CD1c-positive myeloid dendritic cell (primary cell): ENCODE measurements at regions not wholly inside any gene's neighbourhood (a gene's known extent, or its start where the extent isn't known, plus 50 kb on each side); places are given as distances from the start of the nearest gene placed in this dataset.
"Not testable (repeated sequence)": the region's sequence is repeated elsewhere in the genome, so short reads cannot be mapped to it uniquely, and the experiment has no call there.

Experiments
- DNase-seq: peaks from one replicate; pipeline ENCODE4 v3.0.0-alpha.2; 2016; ENCODE audit errors: extremely low spot score

GRCh38 chr15:24733659-24734058, 58.1 kb downstream of the NPAP1 start:
- DNase-seq = no peak

- DNase-seq = no peak
Observed at GRCh38 chr15:24734396-24734795, 58.8 kb downstream of the NPAP1 start.

DNA sequence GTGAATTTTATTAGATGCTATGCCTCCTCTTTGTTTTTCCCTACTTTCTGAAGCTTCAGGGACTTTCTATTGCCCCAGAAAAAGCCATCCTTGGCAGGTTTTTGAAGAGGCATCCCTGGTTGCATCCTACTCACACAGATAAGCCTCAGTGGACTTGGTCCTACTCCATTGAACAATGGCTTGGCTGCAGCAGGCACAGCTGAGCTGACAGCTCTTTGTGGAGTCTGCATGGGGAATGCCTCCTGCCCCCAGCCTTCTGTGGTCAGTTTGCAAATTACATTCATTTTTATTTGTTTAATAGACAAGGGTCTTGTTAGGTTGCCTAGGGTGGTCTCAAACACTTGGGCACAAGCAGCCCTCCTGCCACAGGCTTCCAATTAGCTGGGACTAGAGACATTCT, 69.7 kb downstream of the NPAP1 start:
- DNase-seq = no peak

DNA sequence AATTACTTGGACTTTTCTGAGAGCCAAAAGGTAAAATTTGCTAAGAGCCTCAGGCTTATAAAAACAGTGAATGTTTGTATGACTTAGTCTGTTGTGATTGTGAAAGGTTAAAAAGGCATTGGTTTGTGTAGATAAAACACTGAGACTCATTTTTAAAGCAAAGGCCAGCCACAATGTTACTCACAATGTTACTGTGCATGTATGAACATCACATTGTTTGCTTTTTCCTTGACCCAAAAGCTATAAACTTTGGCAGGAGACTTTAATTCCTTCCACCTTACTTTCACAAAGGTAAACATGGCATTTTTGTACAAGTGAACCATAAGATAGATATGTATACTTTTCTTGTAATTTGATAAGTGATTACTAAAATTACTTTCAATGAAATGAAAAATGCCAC, 70.5 kb downstream of the NPAP1 start:
- DNase-seq = no peak

- no peak for DNase-seq
Observed at GRCh38 chr15:24747376-24747775, 71.8 kb downstream of the NPAP1 start.

DNA sequence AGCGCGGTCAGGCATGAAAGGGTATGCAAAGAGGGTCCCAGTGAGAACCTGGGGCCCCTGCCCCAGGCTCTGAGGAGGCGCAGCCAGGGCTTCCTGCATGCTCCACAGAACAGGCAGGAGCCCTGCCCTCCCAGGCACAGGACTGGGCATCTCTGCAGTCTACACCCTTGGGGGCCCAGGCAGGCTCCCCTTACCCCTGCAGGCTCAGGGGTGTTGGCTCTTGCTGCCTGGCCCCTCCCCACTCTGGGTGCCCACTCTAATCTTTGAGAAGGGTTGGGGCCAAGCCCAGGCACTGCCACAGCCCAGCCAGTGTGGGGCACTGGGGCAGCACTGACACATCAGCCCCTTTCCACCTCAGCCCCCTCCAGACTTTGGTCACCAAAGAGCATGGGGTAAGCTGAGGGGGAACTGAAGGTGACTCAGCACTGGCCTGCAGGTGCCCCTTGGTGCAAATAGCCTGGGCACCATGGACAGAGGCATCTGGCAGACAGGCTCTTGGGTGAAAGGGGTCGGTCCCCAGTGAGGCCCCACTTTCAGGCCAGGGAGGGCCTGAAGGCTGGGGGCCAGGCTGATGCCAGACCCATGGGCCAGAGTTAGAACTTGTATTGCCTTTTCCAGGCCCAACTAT, 73.4 kb downstream of the NPAP1 start:
- DNase-seq = no peak

DNA sequence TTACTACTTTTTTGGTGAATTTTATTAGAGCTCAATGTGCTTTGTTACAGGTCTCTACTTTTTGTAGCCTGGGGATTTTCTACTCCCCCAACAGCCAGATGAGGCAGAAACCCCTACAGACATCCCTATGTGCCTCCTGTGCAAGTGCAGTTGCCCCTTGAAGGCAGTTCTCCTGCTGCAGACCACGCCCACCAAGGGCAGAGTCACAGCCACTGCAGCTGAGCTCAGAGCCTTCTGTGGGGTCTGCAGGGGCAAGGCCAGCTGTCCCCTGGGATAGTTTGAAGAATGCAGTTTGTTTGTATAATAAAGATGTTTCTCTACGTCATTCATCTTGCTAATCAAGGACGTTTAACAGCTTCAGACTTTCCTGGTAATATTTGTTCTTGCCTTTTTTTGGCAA, 76.8 kb downstream of the NPAP1 start:
- no peak for DNase-seq

DNA sequence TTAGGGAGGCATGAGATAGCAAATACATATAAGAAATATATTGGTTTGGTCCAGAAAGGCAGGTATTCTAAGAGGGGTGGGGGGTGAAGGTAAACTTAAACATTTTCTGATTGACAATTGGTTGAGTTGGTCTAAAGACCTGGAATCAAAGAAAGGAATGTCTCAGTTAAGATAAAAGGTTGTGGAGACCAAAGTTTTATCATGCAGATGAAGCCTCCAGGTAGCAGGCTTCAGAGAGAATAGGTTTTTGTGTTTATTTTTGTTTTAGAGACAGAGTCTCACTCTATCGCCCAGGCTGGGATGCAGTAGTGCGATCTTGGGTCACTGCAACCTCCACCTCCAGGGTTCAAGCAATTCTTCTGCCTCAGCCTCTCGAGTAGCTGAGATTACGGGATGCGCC, 80.5 kb downstream of the NPAP1 start:
- DNase-seq = no peak

- no peak for DNase-seq
Observed at GRCh38 chr15:24760066-24760465, 84.5 kb downstream of the NPAP1 start.

DNA sequence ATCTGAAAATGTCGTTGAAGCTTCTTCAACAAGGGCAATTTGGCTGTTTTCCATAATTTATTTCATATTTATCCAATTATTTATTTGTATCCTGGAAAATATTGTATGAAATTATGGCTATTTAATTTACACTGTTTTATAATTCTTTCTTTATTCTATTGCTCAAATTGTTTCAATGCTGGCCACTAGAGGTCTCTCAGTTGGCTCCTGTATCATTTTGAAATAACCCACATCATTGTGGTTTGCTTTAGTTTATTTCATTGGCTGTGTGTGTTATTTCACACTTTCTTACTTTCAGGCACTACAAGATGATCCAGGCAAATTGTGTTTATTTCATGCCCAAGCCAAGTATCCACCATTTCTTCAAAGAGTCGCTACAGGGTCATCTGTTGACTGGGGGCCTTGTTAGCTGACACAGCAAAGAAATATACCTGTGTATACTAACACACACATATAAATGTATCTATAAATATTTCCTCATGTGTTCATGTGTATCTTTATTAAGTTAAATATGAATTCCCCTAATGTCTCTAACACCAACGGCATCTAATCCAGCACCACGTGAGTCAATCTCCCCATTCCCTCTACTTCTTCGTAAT, 86.2 kb downstream of the NPAP1 start:
- DNase-seq = no peak

- DNase-seq = no peak
Observed at GRCh38 chr15:24763891-24764290, 88.3 kb downstream of the NPAP1 start.

- no peak for DNase-seq
Observed at GRCh38 chr15:24764375-24765171, 89.0 kb downstream of the NPAP1 start.

DNA sequence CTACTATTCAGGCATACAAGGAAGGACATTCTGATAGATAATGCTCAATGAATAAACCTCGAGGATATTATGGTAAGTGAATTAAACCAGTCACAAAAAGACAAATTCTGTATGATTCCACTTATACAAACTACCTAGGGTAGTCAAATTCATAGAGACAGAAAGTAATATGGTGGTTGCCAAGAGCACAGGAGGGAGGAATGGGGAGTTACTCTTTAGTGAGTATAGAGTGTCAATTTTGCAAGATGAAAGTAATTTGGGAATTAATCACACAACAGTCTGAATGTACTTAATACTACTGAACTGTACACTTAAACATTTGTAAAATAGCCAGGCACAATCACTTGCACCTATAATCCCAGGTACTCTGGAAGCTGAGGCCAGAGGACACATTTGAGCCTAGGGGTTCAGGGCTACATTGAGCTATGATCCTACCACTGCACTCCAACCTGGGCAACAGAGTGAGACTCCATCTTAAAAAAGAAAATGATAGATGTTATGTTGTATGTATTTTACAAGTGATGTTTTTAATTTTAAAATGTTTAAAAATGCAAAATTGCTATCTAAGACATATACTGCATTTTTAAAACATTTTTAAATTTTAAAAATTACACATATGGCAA, 91.0 kb downstream of the NPAP1 start:
- no peak for DNase-seq

- DNase-seq = no peak
Observed at GRCh38 chr15:24772266-24772665, 96.7 kb downstream of the NPAP1 start.

GRCh38 chr15:24772686-24773373, 97.3 kb downstream of the NPAP1 start:
- peak; percentile 50 for DNase-seq

DNA sequence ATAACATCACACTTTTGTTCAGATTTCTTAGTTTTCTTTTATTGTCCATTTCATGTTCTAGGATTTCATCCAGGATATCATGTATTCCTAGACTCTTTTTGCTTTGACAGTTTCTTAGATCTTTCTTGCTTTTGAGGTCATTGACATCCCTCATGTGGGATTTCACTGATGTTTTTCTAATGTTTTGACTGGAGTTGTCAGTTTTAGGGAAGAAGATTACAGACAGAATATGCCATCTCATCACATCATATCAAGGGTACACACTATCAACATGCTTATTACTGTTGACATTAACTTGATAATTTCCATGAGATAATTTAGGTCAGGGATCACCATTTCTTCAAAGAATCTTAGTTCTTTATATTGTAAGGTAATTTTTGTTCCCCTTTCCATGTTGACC, 101.7 kb downstream of the NPAP1 start:
- no peak for DNase-seq

- no peak for DNase-seq
Observed at GRCh38 chr15:24784506-24784905, 108.9 kb downstream of the NPAP1 start.

DNA sequence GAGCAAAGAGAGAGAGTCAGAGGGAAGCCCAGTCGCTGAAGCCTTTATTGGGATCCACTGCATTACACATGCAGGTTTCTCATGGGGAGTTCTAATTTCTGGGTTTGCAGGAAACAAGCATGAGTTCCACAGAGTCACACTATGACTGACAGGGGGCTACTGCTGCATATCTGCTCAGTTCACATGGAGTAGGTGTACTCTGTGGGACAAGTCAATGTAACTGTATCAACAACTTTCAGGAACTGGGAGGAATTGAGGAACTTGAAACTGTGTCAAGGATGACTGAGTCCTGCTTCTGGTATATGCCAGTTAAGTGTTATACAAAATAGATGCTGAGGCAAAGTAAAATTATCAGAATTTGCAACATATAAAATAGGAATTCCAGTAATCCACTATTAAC, 110.8 kb downstream of the NPAP1 start:
- no peak for DNase-seq

GRCh38 chr15:24802624-24803023, 127.0 kb downstream of the NPAP1 start:
- DNase-seq = not testable (repeated sequence)

- DNase-seq = no peak
Observed at GRCh38 chr15:24819680-24820079, 135.1 kb upstream of the SNRPN start.

DNA sequence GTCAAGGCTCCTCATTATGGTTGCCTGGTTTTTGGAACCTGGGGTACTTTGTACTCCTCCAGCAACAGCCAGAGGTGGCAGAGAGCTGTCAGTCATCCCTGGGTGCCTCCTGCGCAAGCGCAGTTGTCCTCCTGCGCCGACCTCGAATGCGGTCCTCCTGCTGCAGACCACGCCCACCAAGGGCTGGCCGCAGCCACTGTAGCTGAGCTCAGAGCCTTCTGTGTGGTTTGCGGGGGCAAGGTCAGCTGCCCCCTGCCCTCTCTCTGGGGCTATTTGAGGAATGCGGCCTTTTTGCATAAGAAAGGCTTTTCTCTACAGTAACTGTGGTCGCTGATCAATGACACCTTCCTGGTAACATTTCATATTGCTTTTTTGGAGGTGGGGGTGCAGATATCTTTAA, 131.3 kb upstream of the SNRPN start:
- no peak for DNase-seq

DNA sequence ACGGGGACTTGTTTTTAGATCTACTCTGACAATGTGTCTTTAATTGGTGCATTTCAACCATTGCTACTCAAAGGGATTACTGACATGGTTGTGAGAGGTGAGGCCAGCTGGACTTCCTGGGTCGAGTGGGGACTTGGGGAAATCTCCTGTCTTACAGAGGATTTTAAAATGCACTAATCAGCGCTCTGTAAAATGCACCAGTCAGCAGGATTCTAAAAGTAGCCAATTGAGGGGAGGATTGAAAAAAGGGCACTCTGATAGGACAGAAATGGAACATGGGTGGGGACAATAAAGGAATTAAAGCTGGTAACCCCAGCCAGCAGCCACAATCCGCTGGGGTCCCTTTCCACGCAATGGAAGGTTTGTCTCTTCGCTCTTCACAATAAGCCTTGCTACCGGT, 122.5 kb upstream of the SNRPN start:
- no peak for DNase-seq
